ENCODE measurements at regions not wholly inside any gene's neighbourhood (a gene's known extent, or its start where the extent isn't known, plus 50 kb on each side); places are given as distances from the start of the nearest gene placed in this dataset.

DNA sequence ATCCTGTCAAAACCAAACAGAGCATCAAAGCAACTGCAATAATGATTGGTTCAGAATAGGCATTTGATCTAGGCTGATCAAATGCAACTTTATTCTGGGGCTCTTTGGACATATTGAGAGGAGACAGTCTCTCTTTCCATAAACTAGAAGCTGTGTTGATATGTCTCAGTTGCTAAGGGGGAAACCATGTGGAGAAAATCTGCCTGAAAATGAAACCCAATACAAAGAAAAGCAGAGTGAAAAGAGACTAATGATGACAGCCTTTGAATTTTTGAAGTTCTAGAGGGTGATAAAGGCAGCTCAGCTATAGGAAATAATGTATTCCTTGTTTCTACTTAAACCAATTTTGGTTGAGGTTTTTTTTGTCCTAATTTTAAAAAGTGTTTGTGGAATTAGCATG lies 941.8 kb upstream of the POT1 start:
- no peak for TF ChIP-seq CREB1 (IDR thresholded peaks at IDR 0.05; ENCODE audit: low read depth)
- TF ChIP-seq, protein P1, sequence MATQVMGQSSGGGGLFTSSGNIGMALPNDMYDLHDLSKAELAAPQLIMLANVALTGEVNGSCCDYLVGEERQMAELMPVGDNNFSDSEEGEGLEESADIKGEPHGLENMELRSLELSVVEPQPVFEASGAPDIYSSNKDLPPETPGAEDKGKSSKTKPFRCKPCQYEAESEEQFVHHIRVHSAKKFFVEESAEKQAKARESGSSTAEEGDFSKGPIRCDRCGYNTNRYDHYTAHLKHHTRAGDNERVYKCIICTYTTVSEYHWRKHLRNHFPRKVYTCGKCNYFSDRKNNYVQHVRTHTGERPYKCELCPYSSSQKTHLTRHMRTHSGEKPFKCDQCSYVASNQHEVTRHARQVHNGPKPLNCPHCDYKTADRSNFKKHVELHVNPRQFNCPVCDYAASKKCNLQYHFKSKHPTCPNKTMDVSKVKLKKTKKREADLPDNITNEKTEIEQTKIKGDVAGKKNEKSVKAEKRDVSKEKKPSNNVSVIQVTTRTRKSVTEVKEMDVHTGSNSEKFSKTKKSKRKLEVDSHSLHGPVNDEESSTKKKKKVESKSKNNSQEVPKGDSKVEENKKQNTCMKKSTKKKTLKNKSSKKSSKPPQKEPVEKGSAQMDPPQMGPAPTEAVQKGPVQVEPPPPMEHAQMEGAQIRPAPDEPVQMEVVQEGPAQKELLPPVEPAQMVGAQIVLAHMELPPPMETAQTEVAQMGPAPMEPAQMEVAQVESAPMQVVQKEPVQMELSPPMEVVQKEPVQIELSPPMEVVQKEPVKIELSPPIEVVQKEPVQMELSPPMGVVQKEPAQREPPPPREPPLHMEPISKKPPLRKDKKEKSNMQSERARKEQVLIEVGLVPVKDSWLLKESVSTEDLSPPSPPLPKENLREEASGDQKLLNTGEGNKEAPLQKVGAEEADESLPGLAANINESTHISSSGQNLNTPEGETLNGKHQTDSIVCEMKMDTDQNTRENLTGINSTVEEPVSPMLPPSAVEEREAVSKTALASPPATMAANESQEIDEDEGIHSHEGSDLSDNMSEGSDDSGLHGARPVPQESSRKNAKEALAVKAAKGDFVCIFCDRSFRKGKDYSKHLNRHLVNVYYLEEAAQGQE (IDR thresholded peaks at IDR 0.05; ENCODE audit: low read depth) = no peak
- TF ChIP-seq NFIC (IDR thresholded peaks at IDR 0.05) = no peak
- no peak for TF ChIP-seq RAD21 (IDR thresholded peaks at IDR 0.05; ENCODE audit: low read depth)
- TF ChIP-seq, protein P2, sequence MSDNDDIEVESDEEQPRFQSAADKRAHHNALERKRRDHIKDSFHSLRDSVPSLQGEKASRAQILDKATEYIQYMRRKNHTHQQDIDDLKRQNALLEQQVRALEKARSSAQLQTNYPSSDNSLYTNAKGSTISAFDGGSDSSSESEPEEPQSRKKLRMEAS (IDR thresholded peaks at IDR 0.05) = no peak
- no peak for TF ChIP-seq EP300 (IDR thresholded peaks at IDR 0.05; ENCODE audit: borderline replicate concordance)
- TF ChIP-seq TCF12 (IDR thresholded peaks at IDR 0.05; ENCODE audit: low read depth) = no peak
- no peak for TF ChIP-seq ZBTB7A (IDR thresholded peaks at IDR 0.05; ENCODE audit: low read depth)
- TF ChIP-seq, protein P3, sequence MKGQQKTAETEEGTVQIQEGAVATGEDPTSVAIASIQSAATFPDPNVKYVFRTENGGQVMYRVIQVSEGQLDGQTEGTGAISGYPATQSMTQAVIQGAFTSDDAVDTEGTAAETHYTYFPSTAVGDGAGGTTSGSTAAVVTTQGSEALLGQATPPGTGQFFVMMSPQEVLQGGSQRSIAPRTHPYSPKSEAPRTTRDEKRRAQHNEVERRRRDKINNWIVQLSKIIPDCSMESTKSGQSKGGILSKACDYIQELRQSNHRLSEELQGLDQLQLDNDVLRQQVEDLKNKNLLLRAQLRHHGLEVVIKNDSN (IDR thresholded peaks at IDR 0.05) = no peak
- no peak for TF ChIP-seq TEAD4 (IDR thresholded peaks at IDR 0.05)
- no peak for TF ChIP-seq YY1 (IDR thresholded peaks at IDR 0.05; ENCODE audit: low read depth)
- TF ChIP-seq FOXM1 (IDR thresholded peaks at IDR 0.05; ENCODE audit: borderline replicate concordance, low read depth) = no peak
- no peak for TF ChIP-seq CEBPB (IDR thresholded peaks at IDR 0.05)
- TF ChIP-seq EGR1 (IDR thresholded peaks at IDR 0.05) = no peak
- TF ChIP-seq TAF1 (IDR thresholded peaks at IDR 0.05; ENCODE audit: low read depth) = no peak

DNA sequence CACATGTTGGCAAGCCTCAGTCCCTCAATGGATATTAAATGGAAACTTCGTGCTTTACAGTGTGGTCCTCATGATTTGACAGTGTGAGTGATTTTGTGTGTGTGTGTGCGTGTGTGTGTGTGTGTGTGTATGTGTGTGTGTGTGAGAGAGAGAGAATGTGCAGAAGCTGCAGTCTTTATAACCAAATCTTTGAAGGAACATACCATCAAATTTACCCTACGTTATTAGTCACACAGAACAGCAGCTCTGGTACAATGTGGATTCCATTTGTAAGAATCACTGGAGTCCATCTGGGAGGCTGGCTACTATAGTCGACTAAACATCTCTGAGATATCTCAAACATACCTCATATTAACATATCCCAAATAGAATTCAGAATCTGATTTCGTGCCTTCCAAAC lies 928.0 kb upstream of the POT1 start:
- TF ChIP-seq, protein P1 (IDR thresholded peaks at IDR 0.05; ENCODE audit: low read depth) = no peak
- no peak for TF ChIP-seq EP300 (IDR thresholded peaks at IDR 0.05; ENCODE audit: borderline replicate concordance)
- no peak for TF ChIP-seq CREB1 (IDR thresholded peaks at IDR 0.05; ENCODE audit: low read depth)
- no peak for TF ChIP-seq TAF1 (IDR thresholded peaks at IDR 0.05; ENCODE audit: low read depth)
- TF ChIP-seq CEBPB (IDR thresholded peaks at IDR 0.05) = no peak
- no peak for TF ChIP-seq EGR1 (IDR thresholded peaks at IDR 0.05)
- TF ChIP-seq, protein P3 (IDR thresholded peaks at IDR 0.05) = no peak
- TF ChIP-seq ZBTB7A (IDR thresholded peaks at IDR 0.05; ENCODE audit: low read depth) = no peak
- TF ChIP-seq, protein P2 (IDR thresholded peaks at IDR 0.05) = no peak

DNA sequence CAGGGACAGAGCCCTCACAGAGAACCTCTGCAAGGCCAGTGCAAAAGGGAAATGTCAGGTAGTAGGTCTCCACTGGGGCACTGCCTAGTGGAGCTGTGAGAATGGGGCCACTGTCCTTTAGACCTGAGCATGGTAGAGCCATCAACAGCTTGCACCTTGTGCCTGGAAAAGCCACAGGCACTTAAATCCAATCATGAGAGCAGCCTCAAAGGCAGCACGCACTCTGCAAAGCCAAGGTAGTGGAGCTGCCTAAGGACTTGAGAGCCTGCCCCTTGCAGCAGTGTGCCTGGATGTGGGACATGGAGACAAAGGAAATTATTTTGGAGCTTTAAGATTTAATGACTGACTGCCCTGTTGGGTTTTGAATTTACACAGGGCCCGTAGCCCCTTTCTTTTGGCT lies 918.5 kb upstream of the POT1 start:
- TF ChIP-seq CEBPB (IDR thresholded peaks at IDR 0.05) (no peak), EP300 (IDR thresholded peaks at IDR 0.05; ENCODE audit: borderline replicate concordance) (no peak), NFIC (IDR thresholded peaks at IDR 0.05) (no peak), CREB1 (IDR thresholded peaks at IDR 0.05; ENCODE audit: low read depth) (no peak)
- TF ChIP-seq, protein P2 (IDR thresholded peaks at IDR 0.05) = no peak

DNA sequence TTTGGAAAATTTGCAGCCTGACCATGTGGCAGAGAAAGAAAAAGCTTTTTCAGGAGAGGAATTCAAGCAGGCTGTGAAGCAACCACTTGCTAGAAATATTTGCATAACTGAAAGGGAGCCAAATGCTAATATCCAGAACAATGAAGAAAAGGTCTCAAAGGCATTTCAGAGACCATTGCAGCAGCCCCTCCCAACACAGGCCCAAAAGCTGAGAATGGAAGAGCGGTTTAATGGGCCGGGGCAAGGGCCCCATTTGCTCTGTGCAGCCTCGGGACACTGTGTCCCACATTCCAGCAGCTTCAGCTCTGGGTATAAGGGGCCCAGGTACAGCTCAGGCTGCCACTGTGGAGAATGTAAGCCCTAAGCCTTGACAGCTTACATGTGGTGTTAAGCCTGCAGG lies 918.1 kb upstream of the POT1 start:
- TF ChIP-seq, protein P3 (IDR thresholded peaks at IDR 0.05) = no peak
- TF ChIP-seq TCF12 (IDR thresholded peaks at IDR 0.05; ENCODE audit: low read depth) = no peak

DNA sequence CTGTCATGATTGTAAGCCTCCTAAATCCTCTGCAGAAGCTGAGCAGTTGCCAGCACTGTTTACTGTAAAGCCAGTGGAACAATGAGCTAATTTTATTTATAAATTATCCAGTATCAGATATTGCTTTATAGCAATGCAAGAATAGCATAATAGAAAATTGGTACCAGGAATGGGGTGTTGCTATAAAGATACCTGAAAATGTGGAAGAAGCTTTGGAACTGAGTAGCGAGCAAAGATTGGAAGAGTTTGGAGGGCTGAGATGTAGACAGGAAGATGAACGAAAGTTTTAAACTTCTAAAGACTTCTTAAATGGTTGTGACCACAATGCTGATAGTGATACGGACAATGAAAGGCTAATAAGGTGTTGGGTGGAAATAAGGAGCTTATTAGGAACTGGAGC lies 917.4 kb upstream of the POT1 start:
- no peak for TF ChIP-seq TAF1 (IDR thresholded peaks at IDR 0.05; ENCODE audit: low read depth)
- TF ChIP-seq CREB1 (IDR thresholded peaks at IDR 0.05; ENCODE audit: low read depth) = no peak
- TF ChIP-seq FOXM1 (IDR thresholded peaks at IDR 0.05; ENCODE audit: borderline replicate concordance, low read depth) = no peak
- no peak for TF ChIP-seq TEAD4 (IDR thresholded peaks at IDR 0.05)
- TF ChIP-seq NFIC (IDR thresholded peaks at IDR 0.05) = no peak
- TF ChIP-seq EP300 (IDR thresholded peaks at IDR 0.05; ENCODE audit: borderline replicate concordance) = no peak
- no peak for TF ChIP-seq CEBPB (IDR thresholded peaks at IDR 0.05)
- TF ChIP-seq, protein P1 (IDR thresholded peaks at IDR 0.05; ENCODE audit: low read depth) = no peak
- no peak for TF ChIP-seq EGR1 (IDR thresholded peaks at IDR 0.05)
- TF ChIP-seq TCF12 (IDR thresholded peaks at IDR 0.05; ENCODE audit: low read depth) = no peak
- TF ChIP-seq YY1 (IDR thresholded peaks at IDR 0.05; ENCODE audit: low read depth) = no peak

Data from Ishikawa (cell line).